Right cardiac atrium (tissue), 5 donors: ENCODE measurements at regions not wholly inside any gene's neighbourhood (a gene's known extent, or its start where the extent isn't known, plus 50 kb on each side); places are given as distances from the start of the nearest gene placed in this dataset.

Experiments
- ATAC-seq, 2 donors: fragments of 200-7000 bp; cut with Tn5 transposase; one replicate each; pipeline versions ENCODE4 v1.8.0 to v1.9.1; 2020; ENCODE audit warnings: moderate library complexity in 2 of 2, mild to moderate bottlenecking in 1 of 2
- DNase-seq, 3 donors: peaks; one replicate each; pipeline ENCODE4 v3.0.0-alpha.2; 2020
- H3K27ac ChIP-seq: one replicate; pipeline ENCODE4 v1.5.1; 2013; ENCODE audit warnings: mild to moderate bottlenecking, low read length, control low read depth, moderate library complexity
- H3K27me3 ChIP-seq: one replicate; pipeline ENCODE4 v1.6.1; 2013; ENCODE audit not compliant: control insufficient read depth, insufficient read depth
- H3K4me1 ChIP-seq: one replicate; pipeline ENCODE4 v1.6.1; 2013; ENCODE audit warnings: low read length; ENCODE audit not compliant: control insufficient read depth, insufficient read depth
- H3K4me3 ChIP-seq: one replicate; pipeline ENCODE4 v1.5.1; 2013; ENCODE audit warnings: low read length, control low read depth
- H3K9me3 ChIP-seq: one replicate; pipeline ENCODE4 v1.6.1; 2013; ENCODE audit warnings: low read length; ENCODE audit not compliant: control insufficient read depth
- WGBS: extraction: QIAGEN DNeasy Blood & Tissue Kit; methylation state at CpG from one replicate; pipeline ENCODE4 v1.1.7; 2013; 5-methylcytosine and 5-hydroxymethylcytosine counted together
- intact Hi-C, 4 donors: fragments of 100-400 bp; cut with DNase I; formaldehyde crosslinking; loops; one replicate each; pipeline versions ENCODE4 v1.11.0 to v1.14.0; 2022 to 2023
- donor health status: healthy with polysubstance abuse.
- donor health status: DM: no; HTN: yes; CAD: no.
- donor health status: DM: no; HTN: no; CAD: no.
- donor health status: DM: no; HTN: yes; CAD: no; lungs with severe emphysema.
- donor health status: DM: yes; HTN: yes; CAD: no.

DNA sequence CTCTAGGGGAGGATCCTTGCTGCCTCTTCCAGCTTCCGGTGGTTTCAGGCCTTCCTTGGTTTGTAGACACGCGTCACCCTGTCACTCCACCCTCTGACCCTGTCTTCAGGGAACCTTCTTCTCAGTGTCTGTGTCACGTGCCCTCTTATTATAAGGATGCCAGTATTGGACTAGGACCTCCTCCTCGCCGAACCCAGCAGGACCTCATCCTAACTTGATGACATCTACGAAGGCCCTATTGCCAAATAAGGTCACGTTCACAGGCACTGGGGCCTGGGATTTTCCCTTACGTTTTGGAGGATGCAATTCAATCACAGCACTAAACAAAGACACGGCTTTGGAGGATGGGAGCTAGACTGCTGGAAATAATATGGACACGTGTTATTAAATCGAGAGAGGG is 408.7 kb downstream of the BRD1 start:
- WGBS = 74% methylated on average over 12 of the region's 12 CpGs
- Histone ChIP-seq H3K27me3 (no peaks in the 10 kb centered on the region), H3K4me3 (no peak overlapping the region), H3K27ac (no peak overlapping the region), H3K4me1 (no peaks in the 10 kb centered on the region), H3K9me3 (no peaks in the 10 kb centered on the region)
- ATAC-seq = no peak
- intact Hi-C loops = no loop called here
- DNase-seq = no peak

DNA sequence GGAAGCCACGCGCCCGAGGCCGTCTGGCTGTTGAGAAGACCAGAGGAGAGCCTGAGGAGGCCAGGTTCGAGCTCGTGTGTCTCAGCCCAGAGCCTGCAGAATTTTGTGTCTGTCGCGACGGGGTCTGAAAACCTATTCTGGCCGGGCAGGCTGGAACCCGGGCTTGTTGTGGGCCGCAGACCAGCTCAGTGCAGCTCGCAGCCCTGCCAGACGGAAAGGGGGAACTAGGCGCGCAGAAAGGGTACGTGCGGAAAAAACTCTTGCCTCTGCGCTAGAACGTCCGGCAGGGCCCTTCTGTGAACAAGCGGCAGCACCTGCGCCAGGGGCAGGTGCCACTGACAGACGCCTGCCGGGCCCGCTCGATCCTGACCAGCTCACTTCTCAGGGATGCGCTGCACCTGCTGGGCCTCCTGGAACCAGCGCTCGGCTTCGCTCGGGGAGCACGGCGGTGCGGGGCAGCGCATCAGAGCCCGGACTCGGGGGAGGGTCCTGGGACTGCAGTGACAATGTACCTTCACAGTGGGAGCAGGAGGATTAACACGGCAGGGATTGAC is 409.3 kb downstream of the BRD1 start:
- no peak overlapping the region for H3K27ac ChIP-seq
- no peak for ATAC-seq
- 83% methylated on average over 39 of the region's 39 CpGs for WGBS
- H3K4me3 ChIP-seq = no peak overlapping the region
- H3K4me1 ChIP-seq = no peaks in the 10 kb centered on the region
- DNase-seq = no peak
- no peaks in the 10 kb centered on the region for H3K27me3 ChIP-seq
- intact Hi-C loops = no loop called here
- no peaks in the 10 kb centered on the region for H3K9me3 ChIP-seq

DNA sequence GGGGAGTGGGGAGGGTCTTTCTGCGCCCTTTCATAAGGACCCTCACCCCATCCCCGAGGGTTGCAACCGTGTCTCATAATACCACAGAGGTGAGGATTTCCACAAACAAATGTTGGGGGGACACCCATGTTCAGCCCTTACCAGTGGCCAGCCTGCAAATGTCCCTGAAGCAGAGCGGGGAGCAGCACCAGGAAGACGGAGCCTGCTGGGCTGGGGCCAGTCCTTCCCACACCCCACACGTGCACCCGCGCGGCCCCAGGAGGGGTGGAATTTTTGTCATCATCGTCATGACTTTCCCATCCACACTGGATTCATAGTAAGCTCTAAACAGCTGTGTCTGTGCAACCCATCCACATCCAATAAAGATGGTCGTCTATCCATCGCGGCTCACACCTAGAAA is 409.8 kb downstream of the BRD1 start:
- Histone ChIP-seq H3K9me3 (no peaks in the 10 kb centered on the region), H3K4me3 (no peak overlapping the region), H3K27me3 (no peaks in the 10 kb centered on the region), H3K27ac (no peak overlapping the region), H3K4me1 (no peaks in the 10 kb centered on the region)
- 89% methylated on average over 13 of the region's 13 CpGs for WGBS
- intact Hi-C loops = no loop called here
- ATAC-seq (no peak), DNase-seq (no peak)

GRCh38 chr22:49417326-49417725 is 410.3 kb downstream of the BRD1 start:
- ATAC-seq = no peak
- 83% methylated on average over 7 of the region's 7 CpGs for WGBS
- Histone ChIP-seq H3K27me3 (no peaks in the 10 kb centered on the region), H3K27ac (no peak overlapping the region), H3K4me3 (no peak overlapping the region), H3K9me3 (no peaks in the 10 kb centered on the region), H3K4me1 (no peaks in the 10 kb centered on the region)
- no peak for DNase-seq
- intact Hi-C loops = no loop called here

DNA sequence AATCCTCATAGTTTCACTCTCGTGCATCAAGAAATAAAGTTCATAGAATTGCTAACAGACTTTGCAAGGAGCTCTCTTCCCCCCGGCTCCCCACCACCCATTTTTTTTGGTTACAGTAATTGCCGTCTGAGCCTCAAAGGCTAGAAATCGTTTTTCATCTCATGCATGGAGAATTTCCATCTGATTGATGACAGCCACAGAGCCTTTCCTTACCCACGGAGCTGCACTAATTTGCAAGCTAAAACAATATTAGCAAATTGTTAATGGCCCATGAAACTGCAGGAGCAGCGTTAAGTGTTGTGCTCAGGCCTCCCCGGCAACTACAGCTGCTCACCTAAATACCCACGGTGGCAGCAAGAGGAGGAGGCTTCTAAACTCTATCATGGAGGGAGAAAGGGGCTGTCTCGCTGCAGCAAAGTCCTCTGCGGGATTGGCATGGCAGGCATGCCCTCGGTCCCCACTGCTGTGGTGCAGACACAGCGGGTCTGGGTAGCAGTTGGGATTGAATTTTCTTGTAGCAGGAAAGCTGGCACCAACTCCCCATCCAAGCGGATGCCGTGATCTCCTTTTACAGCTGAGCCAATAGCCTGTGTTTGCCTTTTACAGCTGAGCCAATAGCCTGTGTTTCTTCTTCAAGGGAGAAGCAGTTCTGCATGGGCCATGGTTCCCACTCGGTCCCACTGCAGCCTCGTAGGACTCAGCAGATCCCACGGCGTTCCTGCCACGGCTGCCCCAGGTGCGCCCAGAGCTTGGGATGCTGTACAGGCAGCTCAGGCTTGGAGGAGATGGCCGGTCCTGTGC is 412.3 kb downstream of the BRD1 start:
- no peak overlapping the region for H3K4me3 ChIP-seq

GRCh38 chr22:49413551-49413950 is 414.1 kb downstream of the BRD1 start:
- no peak overlapping the region for H3K4me3 ChIP-seq
- DNase-seq (no peak), ATAC-seq (no peak)
- H3K27me3 ChIP-seq = no peaks in the 10 kb centered on the region
- 66% methylated on average over 9 of the region's 9 CpGs for WGBS
- no peaks in the 10 kb centered on the region for H3K9me3 ChIP-seq
- no peak overlapping the region for H3K27ac ChIP-seq
- no peaks in the 10 kb centered on the region for H3K4me1 ChIP-seq
- intact Hi-C loops = no loop called here

More for the DNA sequence above, 412.3 kb downstream of the BRD1 start:
- H3K27ac ChIP-seq = no peak overlapping the region
- H3K9me3 ChIP-seq = no peaks in the 10 kb centered on the region
- 66% methylated on average over 21 of the region's 21 CpGs for WGBS
- DNase-seq = no peak
- intact Hi-C loops = no loop called here
- H3K4me1 ChIP-seq = no peaks in the 10 kb centered on the region
- no peaks in the 10 kb centered on the region for H3K27me3 ChIP-seq
- ATAC-seq = no peak

DNA sequence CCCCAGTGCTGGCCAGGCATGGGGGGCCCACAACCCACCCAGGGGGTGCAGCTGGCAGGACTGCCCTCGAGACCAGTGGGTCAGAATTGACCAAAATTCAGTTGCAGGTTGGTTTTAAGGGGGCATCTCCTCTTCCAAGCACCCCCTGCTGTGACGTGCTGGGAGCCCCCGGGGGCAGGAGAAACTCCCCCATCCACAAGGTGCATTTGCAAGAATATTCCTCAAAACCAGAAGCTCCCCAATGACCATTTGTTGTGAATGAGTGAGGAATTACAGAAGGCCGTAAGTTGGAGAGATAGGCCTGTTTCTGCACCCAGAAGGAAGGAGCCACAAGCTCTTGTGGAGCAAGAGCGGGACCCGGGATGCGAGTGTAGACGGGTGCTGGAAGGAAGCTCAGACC is 414.5 kb downstream of the BRD1 start:
- Histone ChIP-seq H3K9me3 (no peaks in the 10 kb centered on the region), H3K4me3 (no peak overlapping the region), H3K4me1 (no peaks in the 10 kb centered on the region), H3K27ac (no peak overlapping the region), H3K27me3 (no peaks in the 10 kb centered on the region)
- ATAC-seq = no peak
- intact Hi-C loops = no loop called here
- DNase-seq = no peak
- 77% methylated on average over 8 of the region's 8 CpGs for WGBS

DNA sequence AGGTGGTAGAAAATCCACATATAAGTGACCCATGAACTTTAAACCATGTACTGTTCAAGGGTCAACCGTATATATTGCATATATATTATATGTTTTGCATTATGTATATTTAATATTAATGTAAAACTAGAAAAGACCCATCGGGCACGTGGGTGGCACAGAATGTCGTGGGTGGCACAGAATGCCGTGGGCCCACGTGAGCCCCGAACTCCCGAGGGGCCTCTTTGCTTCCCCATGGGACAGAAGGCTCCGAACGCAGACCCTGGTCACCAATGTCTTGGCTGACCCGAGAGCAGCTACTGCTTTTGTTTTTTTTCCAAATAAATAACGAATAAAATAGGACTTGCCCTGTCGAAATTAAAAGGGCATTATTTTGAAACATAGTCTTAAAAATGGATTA is 415.4 kb downstream of the BRD1 start:
- H3K27me3 ChIP-seq = no peaks in the 10 kb centered on the region
- no peak for ATAC-seq
- H3K27ac ChIP-seq = no peak overlapping the region
- intact Hi-C loops = no loop called here
- no peaks in the 10 kb centered on the region for H3K4me1 ChIP-seq
- no peaks in the 10 kb centered on the region for H3K9me3 ChIP-seq
- no peak for DNase-seq
- 80% methylated on average over 13 of the region's 13 CpGs for WGBS
- no peak overlapping the region for H3K4me3 ChIP-seq

DNA sequence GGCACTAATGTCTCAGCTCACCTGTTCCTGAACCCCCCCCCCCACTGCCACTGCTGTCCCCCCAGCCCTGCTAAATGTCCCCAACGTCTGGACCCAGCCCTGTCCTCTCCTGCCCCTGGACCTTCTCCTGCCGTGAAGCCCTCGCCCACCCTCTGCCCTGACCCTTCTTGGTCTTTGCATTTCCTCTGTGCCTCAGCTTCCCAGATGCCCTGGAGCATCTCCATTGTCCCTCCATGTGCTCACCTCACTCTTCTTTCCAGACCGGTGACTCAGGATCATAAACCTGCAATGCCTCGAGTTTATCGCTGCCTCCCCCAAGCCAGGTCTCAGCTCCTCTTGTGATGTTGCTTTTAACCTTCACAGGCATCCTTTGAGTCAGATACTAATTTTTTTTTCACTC is 416.4 kb downstream of the BRD1 start:
- WGBS = 78% methylated on average over 6 of the region's 6 CpGs
- Histone ChIP-seq H3K4me3 (no peak overlapping the region), H3K9me3 (no peaks in the 10 kb centered on the region)

DNA sequence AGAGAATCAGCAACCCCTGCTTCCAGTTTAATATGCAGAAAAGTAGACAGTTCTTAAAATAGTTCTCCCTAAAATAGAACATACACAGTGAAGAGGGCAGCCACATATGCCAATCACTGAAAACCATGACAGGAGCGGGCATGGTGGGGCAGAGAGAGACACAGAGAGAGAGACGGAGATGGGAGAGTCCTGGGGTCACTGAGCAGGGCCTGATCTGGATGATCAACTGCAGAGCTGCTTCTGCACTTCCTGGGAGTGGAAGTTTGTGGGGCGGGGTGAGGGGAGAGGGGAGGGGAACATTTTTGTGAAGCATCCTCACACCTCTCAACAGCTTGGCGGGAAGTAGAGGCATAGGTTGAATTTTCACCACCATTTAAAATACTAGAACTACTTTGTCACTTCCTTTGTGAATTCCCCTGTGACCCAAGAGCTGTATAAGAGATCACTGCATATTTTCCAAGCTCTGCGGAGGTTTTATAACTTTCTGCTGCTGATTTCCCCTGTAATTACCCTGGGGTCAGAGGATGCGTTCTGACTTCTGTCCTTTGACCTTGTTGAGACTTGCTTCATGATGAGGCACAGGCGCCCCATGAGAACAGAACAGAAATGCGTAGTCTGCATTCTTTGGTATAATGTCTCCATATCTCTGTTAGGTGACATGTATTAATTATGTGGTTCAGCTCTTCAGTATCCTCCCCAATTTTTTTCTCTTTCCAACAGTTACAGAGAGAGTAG is 419.4 kb downstream of the BRD1 start:
- H3K4me1 ChIP-seq = no peaks in the 10 kb centered on the region
- WGBS = 40% methylated on average over 8 of the region's 8 CpGs
- no peak overlapping the region for H3K27ac ChIP-seq
- DNase-seq = no peak
- no peaks in the 10 kb centered on the region for H3K27me3 ChIP-seq
- no peak for ATAC-seq
- no peak overlapping the region for H3K4me3 ChIP-seq
- intact Hi-C loops = no loop called here
- H3K9me3 ChIP-seq = no peaks in the 10 kb centered on the region

More for the DNA sequence above, 416.4 kb downstream of the BRD1 start:
- DNase-seq (no peak), ATAC-seq (no peak)
- intact Hi-C loops = no loop called here
- no peak overlapping the region for H3K27ac ChIP-seq
- H3K27me3 ChIP-seq = no peaks in the 10 kb centered on the region
- no peaks in the 10 kb centered on the region for H3K4me1 ChIP-seq

DNA sequence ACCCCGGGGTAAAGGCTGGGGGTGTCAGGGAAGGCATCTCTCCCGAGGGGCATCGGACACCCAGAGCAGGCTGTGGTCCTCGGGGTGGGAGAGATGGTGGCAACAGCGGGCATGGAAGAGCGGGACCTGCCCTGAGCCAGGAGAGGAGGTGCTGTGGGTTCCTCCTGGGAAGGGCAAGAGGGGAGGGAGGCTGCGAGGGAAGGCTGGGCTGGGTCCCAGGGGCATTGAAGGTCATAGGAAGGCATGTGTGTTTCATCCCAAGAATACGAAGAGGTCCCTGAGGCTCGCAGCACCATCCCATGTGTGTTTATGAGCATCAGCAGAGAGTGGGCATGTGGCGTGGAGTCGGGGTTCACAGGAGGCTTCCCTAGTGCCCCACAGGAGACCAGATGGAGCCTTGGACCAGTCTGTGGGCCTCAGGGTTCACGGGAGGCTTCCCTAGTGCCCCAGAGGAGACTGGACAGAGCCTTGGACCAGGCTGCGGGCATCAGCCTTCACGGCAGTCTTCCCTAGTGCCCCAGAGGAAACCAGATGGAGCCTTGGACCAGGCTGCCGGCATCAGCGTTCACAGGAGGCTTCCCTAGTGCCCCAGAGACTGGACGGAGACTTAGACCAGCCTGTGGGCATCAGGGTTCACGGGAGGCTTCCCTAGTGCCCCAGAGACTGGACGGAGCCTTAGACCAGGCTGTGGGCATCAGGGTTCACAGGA is 420.6 kb downstream of the BRD1 start:
- Histone ChIP-seq H3K27me3 (no peaks in the 10 kb centered on the region), H3K27ac (no peak overlapping the region), H3K4me1 (no peaks in the 10 kb centered on the region), H3K4me3 (no peak overlapping the region), H3K9me3 (no peaks in the 10 kb centered on the region)
- ATAC-seq (no peak), DNase-seq (no peak)
- intact Hi-C loops = no loop called here
- 78% methylated on average over 19 of the region's 19 CpGs for WGBS
